AML-193 (cell line): ENCODE measurements at regions not wholly inside any gene's neighbourhood (a gene's known extent, or its start where the extent isn't known, plus 50 kb on each side); places are given as distances from the start of the nearest gene placed in this dataset.
A peak's percentile ranks its signal among the peaks of the same experiment; 100 is the strongest.
"Not testable (repeated sequence)": the region's sequence is repeated elsewhere in the genome, so short reads cannot be mapped to it uniquely, and the experiment has no call there.

Experiments used
- DNase-seq, 2 experiments: peaks; one replicate each; lab custom pipeline; 2025; lab: John Stamatoyannopoulos, UW

DNA sequence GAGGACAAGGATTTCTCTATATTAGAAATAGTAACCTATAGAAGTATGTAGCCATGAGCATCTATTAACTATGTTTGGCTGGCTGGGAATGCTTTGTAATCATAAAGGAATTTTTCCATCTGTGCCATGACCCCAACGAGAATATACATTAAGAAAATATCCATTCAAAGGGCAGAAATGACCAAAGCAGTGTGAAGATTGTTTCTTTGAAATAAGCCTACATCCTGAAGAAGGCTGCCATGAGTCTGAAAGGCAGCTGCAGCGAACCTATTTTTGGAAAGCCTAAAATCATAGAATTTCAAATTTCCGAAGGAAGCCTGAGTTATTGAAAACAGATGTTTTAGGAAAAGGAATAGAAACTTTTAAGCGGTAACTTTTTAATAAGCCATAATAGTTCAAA lies 244.2 kb upstream of the FOXK1 start:
- no peak for DNase-seq

DNA sequence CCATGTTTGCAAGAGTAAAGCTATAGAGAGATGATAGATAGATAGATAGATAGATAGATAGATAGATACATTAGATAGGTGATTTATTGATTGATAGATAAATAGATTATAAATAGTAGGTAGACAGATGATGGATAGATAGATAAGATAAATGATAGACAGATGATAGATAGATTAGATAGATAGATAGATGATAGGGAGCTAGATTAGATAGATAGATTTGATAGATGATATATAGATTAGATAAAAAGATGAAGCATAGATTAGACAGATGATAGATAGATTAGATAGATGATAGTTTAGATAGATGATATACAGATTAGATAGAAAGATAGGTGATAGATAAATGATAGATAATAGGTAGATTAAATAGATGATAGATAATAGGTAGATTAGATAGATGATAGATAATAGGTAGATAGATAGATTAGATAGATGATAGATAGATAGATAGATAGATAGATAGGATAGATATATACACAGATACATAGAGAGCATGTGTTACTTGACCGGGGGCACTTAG lies 243.3 kb upstream of the FOXK1 start:
- no peak for DNase-seq

DNA sequence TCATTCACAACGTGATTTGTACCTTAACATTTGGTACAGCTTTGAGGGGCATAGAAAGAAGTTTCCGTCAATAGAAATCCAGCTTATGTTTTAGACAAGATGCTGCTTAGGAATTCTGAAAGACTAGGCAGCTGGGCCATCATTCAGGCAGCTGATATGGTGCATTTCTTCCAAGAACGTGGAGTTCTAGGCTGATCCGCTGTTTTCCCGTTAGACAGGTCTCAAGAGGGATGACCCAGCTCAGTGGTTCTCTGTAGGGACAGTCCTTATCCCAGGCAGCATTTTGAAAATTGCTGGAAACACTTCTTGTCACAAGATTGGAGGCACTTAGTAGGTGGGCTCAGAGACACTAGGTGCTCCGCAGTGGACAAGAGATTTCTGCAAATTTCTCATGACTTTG lies 242.7 kb upstream of the FOXK1 start:
- no peak for DNase-seq

GRCh38 chr7:4444106-4444505 lies 238.0 kb upstream of the FOXK1 start:
- DNase-seq: no peak

- DNase-seq: no peak
Observed at GRCh38 chr7:4445777-4446176, 236.3 kb upstream of the FOXK1 start.

DNA sequence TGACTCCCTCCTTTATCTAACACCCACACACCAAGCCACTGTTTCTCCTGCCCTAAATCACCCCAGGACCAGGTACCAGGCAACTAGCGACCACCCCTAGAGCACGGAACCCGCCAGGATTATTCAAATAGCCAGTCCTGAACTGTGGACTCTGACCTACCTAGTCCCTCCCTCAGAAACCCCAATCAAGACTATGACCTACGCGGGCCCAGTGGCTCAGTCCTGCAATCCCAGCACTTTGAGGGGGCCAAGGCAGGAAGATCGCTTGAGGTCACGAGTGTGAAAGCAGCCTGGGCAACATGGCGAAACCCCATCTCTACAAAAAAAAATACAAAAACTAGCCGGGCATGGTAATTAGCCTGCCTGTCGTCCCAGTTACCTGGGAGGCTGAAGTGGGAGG lies 232.8 kb upstream of the FOXK1 start:
- DNase-seq: no peak

DNA sequence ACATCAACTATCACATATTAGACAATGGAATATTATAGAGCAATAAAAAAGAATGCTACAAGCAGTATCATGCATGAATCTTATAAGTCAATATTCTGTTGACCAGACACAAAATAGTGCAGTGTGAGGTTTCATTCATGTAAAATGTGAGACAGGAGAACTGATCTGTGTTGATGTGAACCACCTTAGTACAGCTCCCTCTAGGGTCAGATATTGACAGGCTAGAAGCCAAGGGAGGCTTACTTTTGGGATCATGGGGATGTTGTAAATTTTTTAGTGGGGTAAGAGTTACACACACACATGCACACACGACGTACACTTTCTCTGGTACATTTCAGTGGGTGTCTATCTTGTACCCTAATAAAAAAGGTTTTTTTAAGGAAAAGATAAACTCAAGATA lies 231.6 kb upstream of the FOXK1 start:
- DNase-seq: no peak

GRCh38 chr7:4460597-4460996 lies 221.5 kb upstream of the FOXK1 start:
- no peak for DNase-seq

DNA sequence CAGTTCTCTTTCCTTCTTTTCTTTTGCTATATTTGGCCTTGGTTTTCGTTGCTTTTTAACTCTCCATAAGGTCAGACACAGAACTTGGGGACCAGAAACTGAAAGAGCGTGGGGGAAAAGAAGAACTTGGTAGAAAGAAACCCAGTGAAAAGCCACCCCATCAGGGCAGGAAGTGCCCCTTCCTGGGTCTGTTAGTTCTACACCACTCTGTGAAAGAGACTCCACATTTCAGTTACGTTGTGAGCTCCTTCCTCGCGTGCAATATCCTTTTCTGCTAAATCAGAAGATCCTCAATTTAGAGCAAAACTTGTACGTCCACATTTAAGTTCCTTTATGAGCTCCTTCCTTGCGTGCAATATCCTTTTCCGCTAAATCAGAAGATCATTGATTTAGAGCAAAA lies 220.6 kb upstream of the FOXK1 start:
- DNase-seq: no peak

- DNase-seq: no peak
Observed at GRCh38 chr7:4468320-4469102, 213.6 kb upstream of the FOXK1 start.

- DNase-seq: no peak
Observed at GRCh38 chr7:4470246-4470645, 211.8 kb upstream of the FOXK1 start.

DNA sequence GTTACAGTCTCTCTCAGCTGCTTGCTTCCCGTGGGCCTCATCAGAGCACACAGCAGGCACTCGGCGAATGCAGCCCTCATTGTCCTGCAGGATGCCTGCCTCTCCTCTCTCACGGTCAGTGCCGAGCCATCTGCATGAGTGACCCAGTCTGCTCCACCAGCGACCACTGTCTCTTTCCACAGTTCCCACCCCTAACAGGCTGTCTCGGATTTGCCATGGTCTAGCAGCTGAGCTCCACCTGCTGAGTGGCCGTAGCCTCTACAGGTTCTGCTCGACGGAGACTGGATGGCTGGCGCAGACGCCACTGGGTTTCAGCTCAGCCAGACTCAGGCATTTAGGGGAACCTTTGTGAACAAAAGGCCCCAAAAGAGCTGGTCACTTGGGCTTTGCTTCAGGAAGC lies 209.4 kb upstream of the FOXK1 start:
- no peak for DNase-seq

DNA sequence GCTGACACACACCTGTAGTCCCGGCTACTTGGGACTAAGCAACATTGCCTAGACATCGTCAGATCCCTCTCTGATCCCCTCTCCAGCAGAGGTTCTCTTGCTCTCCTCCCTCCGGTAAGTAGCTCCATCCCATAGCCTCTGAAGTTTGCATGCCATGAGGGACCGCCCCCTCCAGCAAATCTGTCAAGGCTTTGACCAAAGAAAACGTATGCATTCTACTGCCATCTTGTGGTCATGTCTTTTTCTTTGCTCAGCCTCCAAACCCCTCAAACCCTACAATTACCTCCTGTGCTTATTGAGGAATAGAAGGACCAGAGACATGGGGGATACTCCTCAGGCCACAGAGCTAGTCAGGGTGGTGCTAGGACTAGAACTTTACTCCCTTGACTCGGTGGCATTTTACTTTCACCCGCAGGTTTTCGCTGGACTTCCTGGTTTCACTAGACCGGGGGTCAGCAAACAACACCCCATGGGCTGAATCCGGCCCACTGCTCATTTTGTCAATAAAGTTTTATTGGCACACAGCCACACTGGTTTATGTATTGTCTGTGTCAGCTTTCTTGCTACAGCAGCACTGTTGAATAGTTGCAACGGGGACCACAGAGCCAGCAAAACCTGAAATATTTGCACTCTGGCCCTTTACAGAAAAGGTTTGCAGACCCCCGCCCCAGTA lies 202.6 kb upstream of the FOXK1 start:
- DNase-seq: peak; percentile 8 to 45

- DNase-seq: not testable (repeated sequence)
Observed at GRCh38 chr7:4480131-4480530, 202.0 kb upstream of the FOXK1 start.

GRCh38 chr7:4483851-4484250 lies 198.2 kb upstream of the FOXK1 start:
- DNase-seq: no peak

GRCh38 chr7:4484545-4484944 lies 197.6 kb upstream of the FOXK1 start:
- DNase-seq: no peak

DNA sequence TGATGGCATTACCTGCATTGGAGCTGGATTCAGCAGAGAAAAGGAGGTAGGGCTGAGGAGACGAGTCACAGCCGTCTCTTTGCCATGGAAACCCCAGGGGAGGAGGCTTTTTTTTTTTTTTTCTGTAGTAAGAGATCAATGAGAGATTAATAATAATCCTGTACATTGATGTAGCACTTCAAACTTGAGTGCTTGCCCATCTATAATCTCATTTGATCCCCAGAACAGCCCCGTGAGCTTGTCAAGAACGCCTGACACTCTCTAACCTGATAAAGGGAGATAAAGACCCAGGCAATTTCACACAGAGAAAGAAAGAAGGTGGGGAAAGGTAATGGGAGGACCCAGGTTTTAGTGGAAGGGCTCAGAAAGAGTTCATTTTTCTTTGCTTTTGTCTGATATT lies 195.2 kb upstream of the FOXK1 start:
- DNase-seq: no peak

DNA sequence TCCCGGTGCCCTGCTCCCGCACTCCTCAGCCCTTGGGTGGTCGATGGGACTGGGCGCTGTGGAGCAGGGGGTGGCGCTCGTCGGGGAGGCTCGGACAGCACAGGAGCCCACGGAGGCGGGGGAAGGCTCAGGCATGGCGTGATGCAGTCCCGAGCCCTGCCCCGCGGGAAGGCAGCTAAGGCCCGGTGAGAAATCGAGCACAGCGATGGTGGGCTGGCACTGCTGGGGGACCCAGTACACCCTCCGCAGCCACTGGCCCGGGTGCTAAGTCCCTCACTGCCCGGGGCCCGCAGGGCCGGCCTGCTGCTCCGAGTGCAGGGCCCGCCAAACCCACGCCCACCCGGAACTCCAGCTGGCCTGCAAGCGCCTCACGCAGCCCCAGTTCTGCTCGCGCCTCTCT lies 185.2 kb upstream of the FOXK1 start:
- not testable (repeated sequence) for DNase-seq

- DNase-seq: no peak
Observed at GRCh38 chr7:4500812-4501211, 181.3 kb upstream of the FOXK1 start.

DNA sequence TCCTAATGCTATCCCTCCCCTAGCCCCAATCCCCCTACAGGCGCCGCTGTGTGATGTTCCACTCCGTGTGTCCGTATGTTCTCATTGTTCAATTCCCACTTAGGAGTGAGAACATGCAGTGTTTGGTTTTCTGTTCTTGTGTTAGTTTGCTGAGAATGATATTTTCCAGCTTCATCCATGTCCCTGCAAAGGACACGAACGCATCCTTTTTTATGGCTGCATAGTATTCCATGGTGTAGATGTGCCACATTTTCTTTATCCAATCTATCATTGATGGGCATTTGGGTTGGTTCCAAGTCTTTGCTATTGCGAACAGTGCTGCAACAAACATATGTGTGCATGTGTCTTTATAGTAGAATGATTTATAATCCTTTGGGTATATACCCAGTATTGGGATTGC lies 174.2 kb upstream of the FOXK1 start:
- DNase-seq: not testable (repeated sequence)

GRCh38 chr7:4513450-4513849 lies 168.6 kb upstream of the FOXK1 start:
- no peak for DNase-seq

- DNase-seq: no peak
Observed at GRCh38 chr7:4519819-4520520, 162.1 kb upstream of the FOXK1 start.

GRCh38 chr7:4523219-4523618 lies 158.9 kb upstream of the FOXK1 start:
- no peak for DNase-seq
